Adrenal gland (tissue), 9 donors: ENCODE measurements at regions not wholly inside any gene's neighbourhood (a gene's known extent, or its start where the extent isn't known, plus 50 kb on each side); places are given as distances from the start of the nearest gene placed in this dataset.

Experiments used
- DNase-seq, 7 donors: peaks; one replicate each; pipeline ENCODE4 v3.0.0-alpha.2; 2019 to 2020
- H3K27ac ChIP-seq, 5 donors: fragments of 200-600 bp; sonication (generic) in 4 of 5; 1 replicate in 3 of 5; 2 replicates in 2 of 5; pipeline versions ENCODE4 v1.5.1 to v1.8.0; 2016 to 2020; ENCODE audit warnings: mild to moderate bottlenecking in 1 of 5
- H3K27me3 ChIP-seq: fragments of 200-600 bp; 2 replicates; pipeline ENCODE4 v1.8.0; 2021
- H3K36me3 ChIP-seq, 2 donors: fragments of 200-600 bp; replicated peaks in 1 of 2; 1 replicate in 1 of 2; 2 replicates in 1 of 2; pipeline versions ENCODE4 v1.5.1 to v1.8.0; 2018 to 2022
- H3K4me1 ChIP-seq, 2 donors: fragments of 200-600 bp; replicated peaks in 1 of 2; 1 replicate in 1 of 2; 2 replicates in 1 of 2; pipeline versions ENCODE4 v1.5.1 to v1.8.0; 2018 to 2021
- H3K4me3 ChIP-seq, 4 donors: fragments of 200-600 bp; sonication (generic) in 3 of 4; one replicate each; pipeline ENCODE4 v1.5.1; 2016 to 2018
- H3K9me3 ChIP-seq, 3 donors: fragments of 200-600 bp; sonication (generic) in 1 of 3; replicated peaks in 1 of 3; 1 replicate in 2 of 3; 2 replicates in 1 of 3; pipeline versions ENCODE4 v1.5.1 to v1.8.0; 2016 to 2021
- CTCF ChIP-seq, 6 experiments: fragments of 450-650 bp in 4 of 6; fragments of 200-600 bp in 2 of 6; sonication (generic) in 1 of 6; IDR thresholded peaks; 1 replicate in 5 of 6; 2 replicates in 1 of 6; pipeline versions ENCODE4 v1.5.1 to v1.8.0; 2016 to 2021; ENCODE audit warnings: antibody characterized with exemption in 6 of 6, mild to moderate bottlenecking in 2 of 6, moderate library complexity in 1 of 6
- POLR2A ChIP-seq, 2 donors: fragments of 450-650 bp; IDR thresholded peaks; one replicate each; pipeline ENCODE4 v1.6.1; 2017; ENCODE audit warnings: antibody characterized with exemption in 2 of 2, mild to moderate bottlenecking in 2 of 2, moderate library complexity in 1 of 2
- WGBS, 4 donors: extraction: QIAGEN DNeasy Blood & Tissue Kit in 2 of 4; methylation state at CpG; one replicate each; pipeline versions ENCODE4 v1.1.5 to v1.1.7; 2013 to 2017; 5-methylcytosine and 5-hydroxymethylcytosine counted together
- intact Hi-C, 2 donors: fragments of 100-400 bp; cut with DNase I; formaldehyde crosslinking; loops; one replicate each; pipeline versions ENCODE4 v1.14.1 to v1.15.0; 2022 to 2023
- donor health status: healthy with polysubstance abuse.
- donor health status: Bipolar disorder and iron deficiency.
- donor health status: DM: yes; HTN: yes; CAD: no.
- donor health status: DM: no; HTN: no; CAD: no.
- donor health status: DM: no; HTN: no; CAD: no.

- Histone ChIP-seq H3K36me3 (no peaks in the 10 kb centered on the region), H3K9me3 (no peaks in the 10 kb centered on the region), H3K27me3 (no peaks in the 10 kb centered on the region), H3K27ac (no peak overlapping the region), H3K4me3 (no peak overlapping the region), H3K4me1 (no peaks in the 10 kb centered on the region)
- intact Hi-C loops: no loop called here
- TF ChIP-seq CTCF (IDR thresholded peaks at IDR 0.05) (no peak), POLR2A (IDR thresholded peaks at IDR 0.05) (no peak)
- 65 to 74% (median 71%) methylated on average over 9 of the region's 9 CpGs for WGBS, 4 donors
- no peak for DNase-seq
Measured at GRCh38 chr10:8288600-8288999, 234.1 kb downstream of the GATA3 start.

- intact Hi-C loops: no loop called here
- H3K4me1 ChIP-seq: no peaks in the 10 kb centered on the region
- WGBS, 4 donors: 73 to 81% (median 74%) methylated on average over 4 of the region's 4 CpGs
Measured at GRCh38 chr10:8289186-8289924, 234.9 kb downstream of the GATA3 start.

GRCh38 chr10:8294779-8295178 is 240.3 kb downstream of the GATA3 start:
- WGBS, 4 donors: 74 to 88% (median 82%) methylated on average over 5 of the region's 5 CpGs
- Histone ChIP-seq H3K4me3 (no peak overlapping the region), H3K36me3 (no peaks in the 10 kb centered on the region), H3K4me1 (no peaks in the 10 kb centered on the region), H3K9me3 (no peaks in the 10 kb centered on the region), H3K27ac (no peak overlapping the region), H3K27me3 (peaks cover 6% of the 10 kb centered on the region)
- no peak for DNase-seq
- TF ChIP-seq POLR2A (IDR thresholded peaks at IDR 0.05) (no peak), CTCF (IDR thresholded peaks at IDR 0.05) (no peak)
- intact Hi-C loops: no loop called here

More at GRCh38 chr10:8289186-8289924, 234.9 kb downstream of the GATA3 start:
- no peak overlapping the region for H3K27ac ChIP-seq
- TF ChIP-seq CTCF (IDR thresholded peaks at IDR 0.05): no peak
- no peak for TF ChIP-seq POLR2A (IDR thresholded peaks at IDR 0.05)
- H3K4me3 ChIP-seq: no peak overlapping the region
- no peaks in the 10 kb centered on the region for H3K27me3 ChIP-seq
- H3K9me3 ChIP-seq: no peaks in the 10 kb centered on the region
- no peaks in the 10 kb centered on the region for H3K36me3 ChIP-seq
- DNase-seq: no peak

GRCh38 chr10:8295311-8295710 is 240.8 kb downstream of the GATA3 start:
- intact Hi-C loops: no loop called here
- no peak for DNase-seq
- H3K9me3 ChIP-seq: no peaks in the 10 kb centered on the region
- no peaks in the 10 kb centered on the region for H3K4me1 ChIP-seq
- 88 to 95% (median 92%) methylated on average over 1 of the region's 1 CpG for WGBS, 4 donors
- no peaks in the 10 kb centered on the region for H3K36me3 ChIP-seq
- no peak overlapping the region for H3K27ac ChIP-seq
- peaks cover 6% of the 10 kb centered on the region for H3K27me3 ChIP-seq
- TF ChIP-seq POLR2A (IDR thresholded peaks at IDR 0.05): no peak
- no peak for TF ChIP-seq CTCF (IDR thresholded peaks at IDR 0.05)
- no peak overlapping the region for H3K4me3 ChIP-seq
